ENCODE measurements at regions not wholly inside any gene's neighbourhood (a gene's known extent, or its start where the extent isn't known, plus 50 kb on each side); places are given as distances from the start of the nearest gene placed in this dataset.

DNA sequence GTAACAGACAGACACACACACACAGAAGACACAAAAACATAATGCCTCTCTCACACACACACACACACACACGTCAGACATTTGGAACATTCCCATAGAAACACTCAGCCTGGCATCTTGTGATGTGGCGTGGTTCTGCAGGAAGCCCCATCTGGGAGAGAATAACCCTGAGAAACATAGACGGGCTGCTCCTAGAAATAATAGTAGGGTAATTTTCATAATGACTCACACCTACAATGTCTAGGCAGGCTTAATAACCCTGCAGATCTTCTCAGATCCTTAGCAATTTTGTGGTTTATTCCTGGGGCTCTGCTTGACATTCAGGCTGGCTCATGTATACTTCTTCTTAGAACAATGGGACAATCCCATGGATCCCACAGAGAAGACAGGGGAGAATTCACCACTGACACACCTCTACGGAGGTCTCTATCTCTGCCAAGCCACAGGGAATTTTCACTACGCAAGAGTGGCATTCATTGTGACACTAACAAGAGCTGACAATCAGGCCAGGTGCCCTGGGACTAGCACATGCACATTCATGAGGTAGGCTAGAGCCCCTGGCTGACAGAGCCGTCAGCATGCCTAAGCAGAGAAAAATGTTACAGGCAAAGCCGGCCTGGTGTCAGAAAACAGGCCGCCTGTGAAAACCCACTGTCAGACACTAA is 631.5 kb upstream of the TSPY4 start:
- Histone ChIP-seq H3K9ac (ENCODE audit: low read length) (no peak overlapping the region), H2BK120ac (ENCODE audit: low read depth, low read length) (no peak overlapping the region), H3K4ac (ENCODE audit: low read depth, low read length) (no peak overlapping the region), H3K56ac (ENCODE audit: low read length) (no peak overlapping the region), H3K36me3 (ENCODE audit: control insufficient read depth, insufficient read depth, low read length) (no peaks in the 10 kb centered on the region), H3K4me1 (ENCODE audit: control insufficient read depth, low read depth, low read length) (no peaks in the 10 kb centered on the region), H2AK5ac (ENCODE audit: low read length) (no peak overlapping the region), H3K79me1 (ENCODE audit: low read length) (no peaks in the 10 kb centered on the region), H3K4me3 (ENCODE audit: low read length) (no peak overlapping the region), H2BK15ac (replicated peaks; ENCODE audit: low read depth) (no peak overlapping the region), H3K23ac (ENCODE audit: low read length) (no peak overlapping the region), H4K8ac (ENCODE audit: low read depth, low read length) (no peak overlapping the region), H3K27me3 (ENCODE audit: insufficient read depth, low read length, poor library complexity) (no peaks in the 10 kb centered on the region), H3K79me2 (ENCODE audit: control insufficient read depth, insufficient read depth, low read length) (no peaks in the 10 kb centered on the region), H3K27ac (ENCODE audit: low read depth, low read length) (no peak overlapping the region), H4K5ac (ENCODE audit: low read length) (no peak overlapping the region), H2BK5ac (ENCODE audit: low read length) (no peak overlapping the region), H3K4me2 (ENCODE audit: low read length) (no peak overlapping the region), H3K18ac (ENCODE audit: low read length) (no peak overlapping the region)
- no peak for DNase-seq
- WGBS (ENCODE audit: extremely low coverage, insufficient coverage, low lambda C conversion rate): no CpG with 5 or more reads among the region's 8 CpGs

GRCh38 chrY:8712296-8712695 is 625.0 kb upstream of the TSPY4 start:
- Histone ChIP-seq H3K4me2 (ENCODE audit: low read length) (no peak overlapping the region), H3K4me3 (ENCODE audit: low read length) (no peak overlapping the region), H3K18ac (ENCODE audit: low read length) (no peak overlapping the region), H3K4ac (ENCODE audit: low read depth, low read length) (no peak overlapping the region), H3K36me3 (ENCODE audit: control insufficient read depth, insufficient read depth, low read length) (no peaks in the 10 kb centered on the region), H3K23ac (ENCODE audit: low read length) (no peak overlapping the region), H2BK5ac (ENCODE audit: low read length) (no peak overlapping the region), H3K56ac (ENCODE audit: low read length) (no peak overlapping the region), H3K27ac (ENCODE audit: low read depth, low read length) (no peak overlapping the region), H3K4me1 (ENCODE audit: control insufficient read depth, low read depth, low read length) (no peaks in the 10 kb centered on the region), H3K27me3 (ENCODE audit: insufficient read depth, low read length, poor library complexity) (no peaks in the 10 kb centered on the region), H2BK15ac (replicated peaks; ENCODE audit: low read depth) (no peak overlapping the region), H4K5ac (ENCODE audit: low read length) (no peak overlapping the region), H2BK120ac (ENCODE audit: low read depth, low read length) (no peak overlapping the region), H3K79me2 (ENCODE audit: control insufficient read depth, insufficient read depth, low read length) (no peaks in the 10 kb centered on the region), H2AK5ac (ENCODE audit: low read length) (no peak overlapping the region), H3K9ac (ENCODE audit: low read length) (no peak overlapping the region), H3K79me1 (ENCODE audit: low read length) (no peaks in the 10 kb centered on the region), H4K8ac (ENCODE audit: low read depth, low read length) (no peak overlapping the region)
- DNase-seq: no peak
- WGBS (ENCODE audit: extremely low coverage, insufficient coverage, low lambda C conversion rate): no CpG with 5 or more reads among the region's 1 CpG

- no peaks in the 10 kb centered on the region for H3K36me3 ChIP-seq (ENCODE audit: control insufficient read depth, insufficient read depth, low read length)
- no peaks in the 10 kb centered on the region for H3K4me1 ChIP-seq (ENCODE audit: control insufficient read depth, low read depth, low read length)
- H2BK15ac ChIP-seq (replicated peaks; ENCODE audit: low read depth): no peak overlapping the region
- no peak overlapping the region for H3K23ac ChIP-seq (ENCODE audit: low read length)
- no peak overlapping the region for H3K56ac ChIP-seq (ENCODE audit: low read length)
- no peaks in the 10 kb centered on the region for H3K27me3 ChIP-seq (ENCODE audit: insufficient read depth, low read length, poor library complexity)
- no peak overlapping the region for H4K8ac ChIP-seq (ENCODE audit: low read depth, low read length)
- H3K18ac ChIP-seq (ENCODE audit: low read length): no peak overlapping the region
- no peak overlapping the region for H2BK120ac ChIP-seq (ENCODE audit: low read depth, low read length)
- H3K79me1 ChIP-seq (ENCODE audit: low read length): no peaks in the 10 kb centered on the region
- no peak for DNase-seq
- no peak overlapping the region for H2AK5ac ChIP-seq (ENCODE audit: low read length)
- H3K4me2 ChIP-seq (ENCODE audit: low read length): no peak overlapping the region
- no peak overlapping the region for H3K27ac ChIP-seq (ENCODE audit: low read depth, low read length)
- H4K5ac ChIP-seq (ENCODE audit: low read length): no peak overlapping the region
- no peaks in the 10 kb centered on the region for H3K79me2 ChIP-seq (ENCODE audit: control insufficient read depth, insufficient read depth, low read length)
- no peak overlapping the region for H3K4me3 ChIP-seq (ENCODE audit: low read length)
- H2BK5ac ChIP-seq (ENCODE audit: low read length): no peak overlapping the region
- WGBS (ENCODE audit: extremely low coverage, insufficient coverage, low lambda C conversion rate): no CpG with 5 or more reads among the region's 3 CpGs
- no peak overlapping the region for H3K4ac ChIP-seq (ENCODE audit: low read depth, low read length)
- H3K9ac ChIP-seq (ENCODE audit: low read length): no peak overlapping the region
Observed at GRCh38 chrY:8715226-8715625, 622.0 kb upstream of the TSPY4 start.

- WGBS (ENCODE audit: extremely low coverage, insufficient coverage, low lambda C conversion rate): no CpG with 5 or more reads among the region's 6 CpGs
- H3K4ac ChIP-seq (ENCODE audit: low read depth, low read length): no peak overlapping the region
- no peak overlapping the region for H3K4me3 ChIP-seq (ENCODE audit: low read length)
- H3K36me3 ChIP-seq (ENCODE audit: control insufficient read depth, insufficient read depth, low read length): no peaks in the 10 kb centered on the region
- no peak overlapping the region for H3K18ac ChIP-seq (ENCODE audit: low read length)
- no peak overlapping the region for H2BK15ac ChIP-seq (replicated peaks; ENCODE audit: low read depth)
- no peak overlapping the region for H2BK5ac ChIP-seq (ENCODE audit: low read length)
- H2AK5ac ChIP-seq (ENCODE audit: low read length): no peak overlapping the region
- no peaks in the 10 kb centered on the region for H3K79me2 ChIP-seq (ENCODE audit: control insufficient read depth, insufficient read depth, low read length)
- H3K4me2 ChIP-seq (ENCODE audit: low read length): no peak overlapping the region
- no peaks in the 10 kb centered on the region for H3K79me1 ChIP-seq (ENCODE audit: low read length)
- H3K27ac ChIP-seq (ENCODE audit: low read depth, low read length): no peak overlapping the region
- no peaks in the 10 kb centered on the region for H3K27me3 ChIP-seq (ENCODE audit: insufficient read depth, low read length, poor library complexity)
- no peak overlapping the region for H3K56ac ChIP-seq (ENCODE audit: low read length)
- DNase-seq: no peak
- no peaks in the 10 kb centered on the region for H3K4me1 ChIP-seq (ENCODE audit: control insufficient read depth, low read depth, low read length)
- no peak overlapping the region for H2BK120ac ChIP-seq (ENCODE audit: low read depth, low read length)
- no peak overlapping the region for H4K8ac ChIP-seq (ENCODE audit: low read depth, low read length)
- H4K5ac ChIP-seq (ENCODE audit: low read length): no peak overlapping the region
- H3K23ac ChIP-seq (ENCODE audit: low read length): no peak overlapping the region
- no peak overlapping the region for H3K9ac ChIP-seq (ENCODE audit: low read length)
Observed at GRCh38 chrY:8726616-8727015, 610.6 kb upstream of the TSPY4 start.

DNA sequence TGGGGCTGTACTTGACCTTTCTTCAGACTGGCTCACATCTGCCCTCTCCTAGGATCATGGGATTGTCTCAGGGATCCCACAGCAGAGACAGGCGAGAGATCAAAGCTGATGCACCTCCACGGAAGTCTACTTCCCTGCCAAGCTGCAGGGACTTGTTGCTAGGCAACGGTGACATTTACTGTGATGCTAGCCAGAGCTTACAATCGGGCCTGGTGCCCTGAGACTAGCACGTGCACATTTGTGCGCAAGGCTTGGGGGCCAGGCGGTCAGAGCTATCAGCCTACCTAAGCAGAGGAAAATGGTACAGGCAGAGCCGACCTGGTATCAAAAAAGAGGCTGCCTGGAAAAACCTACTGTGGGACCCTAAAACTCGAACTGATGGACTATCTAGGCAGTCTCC is 607.3 kb upstream of the TSPY4 start:
- Histone ChIP-seq H4K5ac (ENCODE audit: low read length) (no peak overlapping the region), H3K79me2 (ENCODE audit: control insufficient read depth, insufficient read depth, low read length) (no peaks in the 10 kb centered on the region), H2BK120ac (ENCODE audit: low read depth, low read length) (no peak overlapping the region), H3K27me3 (ENCODE audit: insufficient read depth, low read length, poor library complexity) (no peaks in the 10 kb centered on the region), H4K8ac (ENCODE audit: low read depth, low read length) (no peak overlapping the region), H3K23ac (ENCODE audit: low read length) (no peak overlapping the region), H2AK5ac (ENCODE audit: low read length) (no peak overlapping the region), H3K4me3 (ENCODE audit: low read length) (no peak overlapping the region), H3K79me1 (ENCODE audit: low read length) (no peaks in the 10 kb centered on the region), H3K18ac (ENCODE audit: low read length) (no peak overlapping the region), H2BK5ac (ENCODE audit: low read length) (no peak overlapping the region), H3K56ac (ENCODE audit: low read length) (no peak overlapping the region), H3K36me3 (ENCODE audit: control insufficient read depth, insufficient read depth, low read length) (no peaks in the 10 kb centered on the region), H3K4me1 (ENCODE audit: control insufficient read depth, low read depth, low read length) (no peaks in the 10 kb centered on the region), H3K9ac (ENCODE audit: low read length) (no peak overlapping the region), H3K27ac (ENCODE audit: low read depth, low read length) (no peak overlapping the region), H3K4ac (ENCODE audit: low read depth, low read length) (no peak overlapping the region), H3K4me2 (ENCODE audit: low read length) (no peak overlapping the region), H2BK15ac (replicated peaks; ENCODE audit: low read depth) (no peak overlapping the region)
- no CpG with 5 or more reads among the region's 9 CpGs for WGBS (ENCODE audit: extremely low coverage, insufficient coverage, low lambda C conversion rate)
- DNase-seq: no peak
